Vagina (tissue), 2 donors: ENCODE measurements at regions not wholly inside any gene's neighbourhood (a gene's known extent, or its start where the extent isn't known, plus 50 kb on each side); places are given as distances from the start of the nearest gene placed in this dataset.

Source experiments
- POLR2A ChIP-seq, 2 donors: fragments of 450-650 bp; IDR thresholded peaks; one replicate each; pipeline ENCODE4 v1.6.1; 2017; ENCODE audit warnings: antibody characterized with exemption in 2 of 2, mild to moderate bottlenecking in 2 of 2, moderate library complexity in 2 of 2
- TF ChIP-seq, protein P1 (sequence below), 3 experiments: fragments of 450-650 bp in 2 of 3; fragments of 200-600 bp in 1 of 3; sonication (generic) in 1 of 3; IDR thresholded peaks; one replicate each; pipeline ENCODE4 v1.5.1; 2017 to 2019; ENCODE audit warnings: antibody characterized with exemption in 3 of 3, mild to moderate bottlenecking in 2 of 3, moderate library complexity in 2 of 3

DNA sequence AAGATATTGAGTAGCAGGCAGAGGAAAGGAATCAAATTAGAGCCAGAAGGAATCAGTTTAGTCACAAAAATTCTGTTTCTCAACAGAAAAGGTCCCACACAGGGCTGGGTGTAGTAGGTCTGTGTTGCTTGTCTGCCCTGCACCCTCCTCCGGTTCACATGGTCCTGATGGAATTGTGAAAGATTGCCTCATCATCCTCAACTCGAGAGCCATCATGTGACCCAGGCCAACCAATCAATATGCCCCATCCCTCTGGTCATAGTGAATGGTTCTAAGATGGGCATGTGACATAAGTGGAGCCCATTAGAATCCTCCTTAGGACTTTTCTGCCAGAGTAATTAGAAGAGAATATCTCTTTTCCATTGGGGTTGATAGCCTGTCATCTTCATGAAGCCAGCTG, 56.7 kb upstream of the RAD23B start:
- TF ChIP-seq POLR2A (IDR thresholded peaks at IDR 0.05): no peak
- TF ChIP-seq, protein P1, sequence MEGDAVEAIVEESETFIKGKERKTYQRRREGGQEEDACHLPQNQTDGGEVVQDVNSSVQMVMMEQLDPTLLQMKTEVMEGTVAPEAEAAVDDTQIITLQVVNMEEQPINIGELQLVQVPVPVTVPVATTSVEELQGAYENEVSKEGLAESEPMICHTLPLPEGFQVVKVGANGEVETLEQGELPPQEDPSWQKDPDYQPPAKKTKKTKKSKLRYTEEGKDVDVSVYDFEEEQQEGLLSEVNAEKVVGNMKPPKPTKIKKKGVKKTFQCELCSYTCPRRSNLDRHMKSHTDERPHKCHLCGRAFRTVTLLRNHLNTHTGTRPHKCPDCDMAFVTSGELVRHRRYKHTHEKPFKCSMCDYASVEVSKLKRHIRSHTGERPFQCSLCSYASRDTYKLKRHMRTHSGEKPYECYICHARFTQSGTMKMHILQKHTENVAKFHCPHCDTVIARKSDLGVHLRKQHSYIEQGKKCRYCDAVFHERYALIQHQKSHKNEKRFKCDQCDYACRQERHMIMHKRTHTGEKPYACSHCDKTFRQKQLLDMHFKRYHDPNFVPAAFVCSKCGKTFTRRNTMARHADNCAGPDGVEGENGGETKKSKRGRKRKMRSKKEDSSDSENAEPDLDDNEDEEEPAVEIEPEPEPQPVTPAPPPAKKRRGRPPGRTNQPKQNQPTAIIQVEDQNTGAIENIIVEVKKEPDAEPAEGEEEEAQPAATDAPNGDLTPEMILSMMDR (IDR thresholded peaks at IDR 0.05): no peak
